Endothelial cell of umbilical vein (primary cell): ENCODE measurements at regions not wholly inside any gene's neighbourhood (a gene's known extent, or its start where the extent isn't known, plus 50 kb on each side); places are given as distances from the start of the nearest gene placed in this dataset.

Source experiments
- BruUV-seq: library from RNA; stranded (reverse); fragments of 400-500 nt; replicated peaks from 2 replicates; lab custom pipeline; 2021; lab: Mats Ljungman, UMichigan
- CTCF ChIA-PET: fragments of 300-600, 350-600 bp; sonication (Branson Sonifier 250); formaldehyde crosslinking; loops from one replicate; lab custom pipeline; 2021; ENCODE audit warnings: antibody characterized with exemption, inconsistent platforms; lab: Charles Lee
- POLR2A ChIA-PET: fragments of 300-600, 350-600 bp; sonication (Branson Sonifier 250); formaldehyde crosslinking; loops from one replicate; lab custom pipeline; 2021; ENCODE audit warnings: antibody characterized with exemption, inconsistent platforms; lab: Charles Lee
- DNase-seq: peaks from one replicate; pipeline ENCODE4 v3.0.0-alpha.2; 2011; ENCODE audit warnings: low read depth, low spot score
- FAIRE-seq: peaks from 2 replicates; lab custom pipeline; 2011; peaks lifted over from hg19 to GRCh38; lab: Jason Lieb, UNC
- H2AFZ ChIP-seq: 2 replicates; pipeline ENCODE4 v1.6.0; 2012; ENCODE audit warnings: low read depth, low read length, control low read depth, inconsistent platforms
- H3K27ac ChIP-seq: 2 replicates; pipeline ENCODE4 v1.5.1; 2011; ENCODE audit warnings: low read depth, mild to moderate bottlenecking, control low read depth, low read length, moderate library complexity; ENCODE audit not compliant: insufficient read depth
- H3K27me3 ChIP-seq, 2 experiments: 2 replicates each; pipeline versions ENCODE4 v1.6.0 to v1.6.1; 2011; ENCODE audit warnings: low read length in 2 of 2, mixed read lengths in 1 of 2; ENCODE audit not compliant: control insufficient read depth in 2 of 2, insufficient read depth in 2 of 2
- H3K36me3 ChIP-seq, 2 experiments: 2 replicates in 1 of 2; 3 replicates in 1 of 2; pipeline ENCODE4 v1.5.1; 2011; ENCODE audit warnings: low read length in 2 of 2, mild to moderate bottlenecking in 1 of 2, moderate library complexity in 1 of 2; ENCODE audit not compliant: control insufficient read depth in 2 of 2, insufficient read depth in 2 of 2; ENCODE audit errors: extremely low read depth in 1 of 2
- H3K4me1 ChIP-seq: 3 replicates; pipeline ENCODE4 v1.5.1; 2011; ENCODE audit warnings: mild to moderate bottlenecking, low read length; ENCODE audit not compliant: control insufficient read depth, insufficient read depth; ENCODE audit errors: extremely low read depth
- H3K4me2 ChIP-seq: 2 replicates; pipeline ENCODE4 v1.6.1; 2011; ENCODE audit warnings: low read length, control low read depth, mixed read lengths; ENCODE audit not compliant: insufficient read depth
- H3K4me3 ChIP-seq, 3 experiments: fragments of 200-600 bp in 1 of 3; sonication (generic), shearing (Covaris generic) in 1 of 3; replicated peaks in 1 of 3; 2 replicates each; pipeline ENCODE4 v1.5.1; 2011 to 2016; ENCODE audit warnings: control low read depth in 3 of 3, low read length in 3 of 3, mild to moderate bottlenecking in 2 of 3, inconsistent platforms in 1 of 3, low read depth in 1 of 3, moderate library complexity in 1 of 3; ENCODE audit not compliant: insufficient read depth in 1 of 3
- H3K79me2 ChIP-seq: 2 replicates; pipeline ENCODE4 v1.6.0; 2012; ENCODE audit warnings: low read length, inconsistent platforms; ENCODE audit not compliant: control insufficient read depth, insufficient read depth
- H3K9ac ChIP-seq: replicated peaks from 2 replicates; pipeline ENCODE3; 2011; ENCODE audit warnings: low read length, control low read depth; ENCODE audit not compliant: insufficient read depth; ENCODE audit errors: extremely low read depth
- H3K9me1 ChIP-seq: replicated peaks from 3 replicates; pipeline ENCODE4 v1.6.0; 2011; ENCODE audit warnings: mild to moderate bottlenecking, low read length; ENCODE audit not compliant: control insufficient read depth, insufficient read depth; ENCODE audit errors: extremely low read depth
- H3K9me3 ChIP-seq: replicated peaks from 2 replicates; pipeline ENCODE4 v1.5.1; 2012; ENCODE audit warnings: low read length, inconsistent platforms; ENCODE audit not compliant: control insufficient read depth, insufficient read depth
- H4K20me1 ChIP-seq: replicated peaks from 2 replicates; pipeline ENCODE3; 2011; ENCODE audit warnings: mild to moderate bottlenecking, low read length; ENCODE audit not compliant: control insufficient read depth, insufficient read depth; ENCODE audit errors: extremely low read depth
- CTCF ChIP-seq, 2 donors: IDR thresholded peaks; 1 replicate in 1 of 2; 2 replicates in 1 of 2; pipeline ENCODE4 v1.5.1; 2011; ENCODE audit warnings: low read length in 2 of 2, mild to moderate bottlenecking in 2 of 2, moderate library complexity in 2 of 2, control low read depth in 1 of 2, inconsistent platforms in 1 of 2, low read depth in 1 of 2; ENCODE audit not compliant: insufficient read depth in 1 of 2; ENCODE audit errors: extremely low read depth in 1 of 2
- EZH2 ChIP-seq: IDR thresholded peaks from 2 replicates; pipeline ENCODE4 v1.6.1; 2012; ENCODE audit warnings: borderline replicate concordance, low read depth, mild to moderate bottlenecking, moderate library complexity, low read length, inconsistent platforms; ENCODE audit not compliant: severe bottlenecking
- FOS ChIP-seq: IDR thresholded peaks from 2 replicates; pipeline ENCODE4 v1.6.1; 2011; ENCODE audit warnings: mild to moderate bottlenecking, low read length, moderate library complexity, borderline replicate concordance; ENCODE audit not compliant: insufficient read depth
- GATA2 ChIP-seq: IDR thresholded peaks from 2 replicates; pipeline ENCODE4 v1.7.0; 2011; ENCODE audit warnings: low read depth, mild to moderate bottlenecking, moderate library complexity, mixed read lengths, low read length; ENCODE audit not compliant: insufficient read length, insufficient read depth
- JUN ChIP-seq: IDR thresholded peaks from 2 replicates; pipeline ENCODE4 v1.6.1; 2011; ENCODE audit warnings: borderline replicate concordance, low read depth; ENCODE audit not compliant: insufficient read length, insufficient read depth
- MAX ChIP-seq: IDR thresholded peaks from 2 replicates; pipeline ENCODE4 v1.6.1; 2011; ENCODE audit not compliant: insufficient read depth, insufficient read length
- MYC ChIP-seq: IDR thresholded peaks from one replicate; pipeline ENCODE4 v1.6.1; 2011; ENCODE audit warnings: mild to moderate bottlenecking, low read depth, low read length
- POLR2A ChIP-seq: IDR thresholded peaks from 2 replicates; pipeline ENCODE4 v1.6.1; 2012; ENCODE audit warnings: low read depth, mild to moderate bottlenecking, control low read depth, low read length
- POLR2AphosphoS5 ChIP-seq: IDR thresholded peaks from 2 replicates; pipeline ENCODE4 v1.6.1; 2012; ENCODE audit warnings: low read depth, mild to moderate bottlenecking, control low read depth, low read length, moderate library complexity; ENCODE audit not compliant: insufficient read depth
- dilution Hi-C: fragments of 300-500 bp; cut with MboI; formaldehyde crosslinking; loops from one replicate; pipeline ENCODE4 v1.15.0; 2019; ENCODE audit warnings: low sequenced_read_pairs; ENCODE audit not compliant: extremely low pct_ligation_motif_present
- intact Hi-C: fragments of 100-400 bp; cut with micrococcal nuclease; formaldehyde crosslinking; loops from one replicate; pipeline ENCODE4 v1.10.0; 2022

GRCh38 chr4:188228279-188228678 lies 89.0 kb downstream of the TRIML1 start:
- dilution Hi-C loops: no loop called here
- no peak for DNase-seq

More at GRCh38 chr4:188228279-188228678, 89.0 kb downstream of the TRIML1 start:
- Histone ChIP-seq H3K4me2 (no peak overlapping the region), H3K9me1 (no peaks in the 10 kb centered on the region), H3K4me1 (no peaks in the 10 kb centered on the region), H3K79me2 (no peaks in the 10 kb centered on the region), H2AFZ (no peak overlapping the region), H4K20me1 (no peaks in the 10 kb centered on the region), H3K9ac (no peak overlapping the region), H3K9me3 (peaks cover 2% of the 10 kb centered on the region), H3K4me3 (no peak overlapping the region), H3K27ac (no peak overlapping the region), H3K36me3 (no peaks in the 10 kb centered on the region), H3K27me3 (no peaks in the 10 kb centered on the region)
- intact Hi-C loops: no loop called here
- ChIA-PET POLR2A (no interaction called here), CTCF (interaction anchor here (0.7 kb wide), 1 partner anchor 1803 kb away, joined by 4 read pairs; no protein-coding TSS in a partner anchor)
- BruUV-seq: no TSS peak
- TF ChIP-seq POLR2A: no peak
- TF ChIP-seq JUN: no peak
- TF ChIP-seq POLR2AphosphoS5: no peak
- TF ChIP-seq MYC: no peak
- TF ChIP-seq CTCF (IDR thresholded peaks at IDR 0.05; ENCODE audit: extremely low read depth in 1 of 2, insufficient read depth in 1 of 2, low read depth in 1 of 2, low read length in 2 of 2): no peak
- TF ChIP-seq FOS: no peak
- TF ChIP-seq GATA2: no peak
- TF ChIP-seq EZH2: no peak
- no peak for TF ChIP-seq MAX
- no peak for FAIRE-seq
